ENCODE measurements at regions not wholly inside any gene's neighbourhood (a gene's known extent, or its start where the extent isn't known, plus 50 kb on each side); places are given as distances from the start of the nearest gene placed in this dataset.

- no peak for ATAC-seq
- intact Hi-C loops (cut with DNase I), result no loop called here
- no peaks in the 10 kb centered on the region for H3K36me3 ChIP-seq
Measured at GRCh38 chr13:30138511-30138910, 168.8 kb downstream of the KATNAL1 start.

GRCh38 chr13:30135868-30136267 is 171.5 kb downstream of the KATNAL1 start:
- DNase-seq (no peak), ATAC-seq (no peak)
- no peak overlapping the region for H3K27ac ChIP-seq
- intact Hi-C loops (cut with DNase I), result no loop called here
- no peak overlapping the region for H3K4me3 ChIP-seq
- no peaks in the 10 kb centered on the region for H3K9me3 ChIP-seq
- no peaks in the 10 kb centered on the region for H3K36me3 ChIP-seq
- TF ChIP-seq CTCF (IDR thresholded peaks at IDR 0.05), result no peak
- no peaks in the 10 kb centered on the region for H3K27me3 ChIP-seq
- peaks cover 8% of the 10 kb centered on the region for H3K4me1 ChIP-seq

More at GRCh38 chr13:30138511-30138910, 168.8 kb downstream of the KATNAL1 start:
- TF ChIP-seq CTCF (IDR thresholded peaks at IDR 0.05), result no peak
- Histone ChIP-seq H3K4me1 (peaks cover 8% of the 10 kb centered on the region), H3K4me3 (no peak overlapping the region), H3K9me3 (no peaks in the 10 kb centered on the region), H3K27ac (no peak overlapping the region), H3K27me3 (no peaks in the 10 kb centered on the region)
- no peak for DNase-seq

GRCh38 chr13:30135351-30135750 is 172.0 kb downstream of the KATNAL1 start:
- DNase-seq (no peak), ATAC-seq (no peak)
- Histone ChIP-seq H3K9me3 (no peaks in the 10 kb centered on the region), H3K27ac (no peak overlapping the region), H3K27me3 (no peaks in the 10 kb centered on the region), H3K36me3 (no peaks in the 10 kb centered on the region), H3K4me1 (peaks cover 8% of the 10 kb centered on the region), H3K4me3 (no peak overlapping the region)
- intact Hi-C loops (cut with DNase I), result no loop called here
- TF ChIP-seq CTCF (IDR thresholded peaks at IDR 0.05), result no peak

GRCh38 chr13:30134578-30134977 is 172.8 kb downstream of the KATNAL1 start:
- H3K27ac ChIP-seq, result no peak overlapping the region
- no peaks in the 10 kb centered on the region for H3K36me3 ChIP-seq
- DNase-seq (no peak), ATAC-seq (no peak)
- H3K4me1 ChIP-seq, result peaks cover 8% of the 10 kb centered on the region
- intact Hi-C loops (cut with DNase I), result no loop called here
- no peak overlapping the region for H3K4me3 ChIP-seq
- H3K9me3 ChIP-seq, result no peaks in the 10 kb centered on the region
- no peak for TF ChIP-seq CTCF (IDR thresholded peaks at IDR 0.05)
- no peaks in the 10 kb centered on the region for H3K27me3 ChIP-seq

GRCh38 chr13:30133996-30134395 is 173.4 kb downstream of the KATNAL1 start:
- TF ChIP-seq CTCF (IDR thresholded peaks at IDR 0.05), result no peak
- DNase-seq, result no peak
- Histone ChIP-seq H3K9me3 (no peaks in the 10 kb centered on the region), H3K4me1 (peaks cover 8% of the 10 kb centered on the region), H3K27ac (no peak overlapping the region), H3K36me3 (no peaks in the 10 kb centered on the region), H3K4me3 (no peak overlapping the region), H3K27me3 (no peaks in the 10 kb centered on the region)
- ATAC-seq, result no peak
- intact Hi-C loops (cut with DNase I), result no loop called here

- no peak overlapping the region for H3K27ac ChIP-seq
- no peaks in the 10 kb centered on the region for H3K27me3 ChIP-seq
- H3K4me3 ChIP-seq, result no peak overlapping the region
- intact Hi-C loops (cut with DNase I), result no loop called here
- TF ChIP-seq CTCF (IDR thresholded peaks at IDR 0.05), result no peak
- ATAC-seq, result no peak
- peaks cover 8% of the 10 kb centered on the region for H3K4me1 ChIP-seq
- no peak for DNase-seq
- no peaks in the 10 kb centered on the region for H3K36me3 ChIP-seq
- no peaks in the 10 kb centered on the region for H3K9me3 ChIP-seq
Measured at GRCh38 chr13:30133554-30133912, 173.8 kb downstream of the KATNAL1 start.

Measured in upper lobe of right lung (tissue), 1 donor.